ENCODE measurements at regions not wholly inside any gene's neighbourhood (a gene's known extent, or its start where the extent isn't known, plus 50 kb on each side); places are given as distances from the start of the nearest gene placed in this dataset.

DNA sequence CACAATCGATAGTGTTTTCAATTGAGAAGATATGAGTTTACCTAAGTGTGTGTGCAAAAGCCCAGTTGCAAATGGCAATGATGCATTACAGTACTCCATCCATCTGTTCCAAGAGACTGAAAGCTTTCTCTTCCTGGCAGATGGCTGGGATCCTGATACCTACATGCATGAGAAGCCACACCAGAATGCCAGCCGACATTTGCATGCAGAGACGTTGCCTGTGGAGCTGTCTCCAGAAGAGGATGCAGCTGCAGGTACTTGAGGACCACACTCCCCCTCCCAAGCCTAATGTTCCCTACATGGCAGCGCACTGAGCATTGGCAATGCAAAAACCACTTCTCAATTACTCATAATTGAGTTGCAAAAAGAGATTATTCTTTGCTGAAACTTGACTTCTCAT, 332.1 kb downstream of the WDR11 start:
- no peak for DNase-seq (ENCODE audit: low spot score)
- H3K4me3 ChIP-seq: no peak overlapping the region
- TF ChIP-seq, protein P1, sequence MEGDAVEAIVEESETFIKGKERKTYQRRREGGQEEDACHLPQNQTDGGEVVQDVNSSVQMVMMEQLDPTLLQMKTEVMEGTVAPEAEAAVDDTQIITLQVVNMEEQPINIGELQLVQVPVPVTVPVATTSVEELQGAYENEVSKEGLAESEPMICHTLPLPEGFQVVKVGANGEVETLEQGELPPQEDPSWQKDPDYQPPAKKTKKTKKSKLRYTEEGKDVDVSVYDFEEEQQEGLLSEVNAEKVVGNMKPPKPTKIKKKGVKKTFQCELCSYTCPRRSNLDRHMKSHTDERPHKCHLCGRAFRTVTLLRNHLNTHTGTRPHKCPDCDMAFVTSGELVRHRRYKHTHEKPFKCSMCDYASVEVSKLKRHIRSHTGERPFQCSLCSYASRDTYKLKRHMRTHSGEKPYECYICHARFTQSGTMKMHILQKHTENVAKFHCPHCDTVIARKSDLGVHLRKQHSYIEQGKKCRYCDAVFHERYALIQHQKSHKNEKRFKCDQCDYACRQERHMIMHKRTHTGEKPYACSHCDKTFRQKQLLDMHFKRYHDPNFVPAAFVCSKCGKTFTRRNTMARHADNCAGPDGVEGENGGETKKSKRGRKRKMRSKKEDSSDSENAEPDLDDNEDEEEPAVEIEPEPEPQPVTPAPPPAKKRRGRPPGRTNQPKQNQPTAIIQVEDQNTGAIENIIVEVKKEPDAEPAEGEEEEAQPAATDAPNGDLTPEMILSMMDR (IDR thresholded peaks at IDR 0.05): no peak
- H3K27ac ChIP-seq: no peak overlapping the region

DNA sequence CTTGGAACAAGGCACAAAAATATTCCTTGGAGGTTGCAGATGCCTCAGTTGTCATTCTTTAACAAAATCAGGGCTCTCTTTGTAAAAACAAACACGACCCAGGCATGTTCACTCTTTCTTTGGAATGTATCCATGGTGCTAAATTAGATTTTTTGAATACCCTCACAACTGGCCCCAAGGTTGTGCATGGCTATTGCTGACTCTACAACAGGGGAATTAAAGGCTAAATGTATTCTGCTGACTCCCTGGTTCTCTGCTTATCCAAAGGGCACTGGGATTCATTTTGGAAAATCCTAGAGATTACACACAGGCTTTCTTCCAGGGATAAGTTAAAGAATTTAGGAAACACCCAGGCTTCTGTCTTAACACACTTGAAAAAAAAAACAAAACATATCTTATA, 332.5 kb downstream of the WDR11 start:
- TF ChIP-seq, protein P1 (IDR thresholded peaks at IDR 0.05): no peak
- DNase-seq (ENCODE audit: low spot score): no peak
- no peak overlapping the region for H3K27ac ChIP-seq
- H3K4me3 ChIP-seq: no peak overlapping the region

DNA sequence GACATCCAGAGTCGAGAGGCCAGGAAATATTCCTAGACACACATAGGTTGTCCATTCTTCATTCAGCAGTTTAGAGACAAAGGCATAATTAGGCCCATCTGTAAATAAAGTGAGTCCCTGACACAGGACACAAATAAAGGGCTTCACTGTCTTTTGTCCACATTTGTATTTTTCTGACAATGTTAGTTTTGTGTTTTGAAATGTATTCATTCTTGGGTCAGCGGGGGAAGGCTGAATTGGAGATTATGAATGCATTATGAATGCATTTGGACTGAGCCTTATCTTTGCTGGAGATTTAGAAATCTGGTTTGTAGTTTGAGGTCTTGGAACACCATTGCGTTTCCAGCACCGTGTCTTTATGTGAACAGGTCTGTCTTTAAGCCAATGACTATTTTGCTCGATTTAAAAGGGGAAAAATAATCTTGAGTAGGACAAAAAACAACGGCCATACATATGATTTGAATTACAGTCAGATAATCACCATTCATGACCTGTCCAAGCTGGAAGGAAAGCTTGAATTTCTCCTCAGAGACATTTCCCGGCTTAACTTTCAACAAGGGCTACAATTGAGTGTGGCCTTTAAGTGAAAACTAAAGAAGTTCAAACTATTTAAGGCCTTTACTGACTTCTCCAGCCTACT, 334.8 kb downstream of the WDR11 start:
- TF ChIP-seq, protein P1 (IDR thresholded peaks at IDR 0.05): no peak
- no peak overlapping the region for H3K27ac ChIP-seq
- no peak for DNase-seq (ENCODE audit: low spot score)
- no peak overlapping the region for H3K4me3 ChIP-seq

DNA sequence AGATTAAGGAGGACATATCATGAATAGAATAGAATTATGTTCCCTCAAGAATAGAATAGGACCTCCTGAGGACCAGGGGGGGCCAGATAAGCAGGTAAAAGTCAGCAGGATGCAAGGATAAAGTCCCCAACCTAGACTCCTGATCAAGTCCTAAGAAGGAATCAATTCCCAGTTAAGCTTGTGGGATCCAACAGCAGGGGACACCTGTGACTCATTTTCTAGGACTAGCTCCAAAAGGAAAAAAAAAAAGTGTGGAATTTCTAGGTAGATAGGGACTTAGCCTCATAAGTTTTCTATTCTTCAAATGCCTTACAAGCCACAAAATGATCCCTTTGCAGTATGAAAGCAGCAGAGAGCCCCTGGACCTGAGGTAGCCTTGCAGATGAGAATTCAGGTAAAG, 336.2 kb downstream of the WDR11 start:
- Histone ChIP-seq H3K27ac (no peak overlapping the region), H3K4me3 (no peak overlapping the region)
- TF ChIP-seq, protein P1 (IDR thresholded peaks at IDR 0.05): no peak
- no peak for DNase-seq (ENCODE audit: low spot score)

DNA sequence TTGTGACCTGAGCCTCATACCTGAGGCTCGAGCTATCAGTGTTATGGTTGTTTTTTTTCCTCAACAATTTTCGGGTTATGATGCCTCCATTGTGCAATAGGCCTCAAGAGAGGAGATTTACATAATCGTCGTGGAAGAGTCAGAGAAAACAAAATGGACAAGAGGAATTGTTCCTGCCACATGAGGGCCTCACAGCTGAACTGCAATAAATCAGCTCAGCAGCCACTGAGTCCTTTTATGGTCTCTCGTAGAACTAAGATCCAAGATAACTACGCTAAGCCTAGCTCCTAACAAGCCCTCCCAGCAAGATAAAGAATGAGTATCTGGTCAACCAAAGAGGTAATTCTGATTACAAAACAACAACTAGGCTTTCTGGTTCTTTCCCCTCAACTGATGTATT, 336.8 kb downstream of the WDR11 start:
- Histone ChIP-seq H3K4me3 (no peak overlapping the region), H3K27ac (no peak overlapping the region)
- no peak for DNase-seq (ENCODE audit: low spot score)
- TF ChIP-seq, protein P1 (IDR thresholded peaks at IDR 0.05): no peak

DNA sequence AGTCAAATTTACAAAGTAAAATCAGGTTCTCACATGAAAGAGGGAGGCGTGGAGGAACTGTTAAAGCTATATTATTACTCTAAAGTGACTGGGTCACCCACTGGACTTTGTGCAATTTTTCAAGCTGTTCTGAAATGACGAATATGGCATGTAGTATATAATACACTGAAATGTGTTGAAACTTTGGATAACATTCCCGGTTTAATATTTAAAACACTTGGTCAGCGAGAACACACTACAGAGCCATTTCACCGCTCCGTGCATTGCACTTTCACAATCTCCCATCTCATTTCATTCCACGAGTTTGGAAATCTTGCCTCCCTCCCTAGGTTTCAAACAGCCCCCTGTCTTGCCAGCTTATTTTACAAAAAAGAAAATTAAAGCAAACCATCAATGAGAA, 337.9 kb downstream of the WDR11 start:
- H3K27ac ChIP-seq: no peak overlapping the region
- TF ChIP-seq, protein P1 (IDR thresholded peaks at IDR 0.05): no peak
- DNase-seq (ENCODE audit: low spot score): no peak
- H3K4me3 ChIP-seq: no peak overlapping the region

DNA sequence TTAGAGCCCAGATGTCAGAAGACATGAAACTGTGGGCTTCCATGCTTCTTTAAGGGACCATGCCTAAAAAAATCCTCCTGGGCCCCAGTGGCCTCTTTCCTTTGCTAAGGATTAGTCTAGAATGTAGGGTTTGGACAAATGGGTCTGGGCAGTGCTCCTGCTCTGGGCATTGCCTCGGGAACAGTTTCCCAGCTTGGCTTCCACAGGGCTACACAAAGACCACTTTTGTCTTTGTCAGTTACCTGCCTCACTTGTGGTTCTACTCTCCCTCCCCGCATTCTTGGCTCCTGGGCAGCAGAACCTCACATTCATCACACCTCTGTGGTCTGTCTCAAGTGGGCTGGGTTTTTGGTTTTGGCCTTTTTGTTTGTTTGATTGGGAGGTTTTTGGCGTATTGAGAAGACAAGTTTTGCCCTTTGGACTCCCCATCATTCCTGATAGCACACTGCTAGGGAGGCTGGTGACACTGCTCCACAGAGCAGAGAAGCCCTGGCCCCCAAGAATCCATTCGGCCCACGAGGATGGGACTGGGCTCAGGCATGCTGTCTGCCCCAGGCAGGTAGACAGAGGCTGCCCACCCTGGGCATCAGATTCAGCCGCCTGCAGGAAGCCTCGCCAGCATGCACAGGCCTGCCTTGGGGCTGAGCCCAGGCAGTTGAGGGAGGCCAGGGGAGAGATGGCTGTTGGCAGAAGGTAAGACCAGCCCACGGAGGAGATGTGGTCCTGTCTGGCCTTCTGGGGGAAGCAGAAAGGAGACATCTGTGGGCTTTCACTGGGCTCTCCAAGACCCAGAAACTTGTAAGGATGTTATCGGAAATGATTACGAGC, 343.7 kb downstream of the WDR11 start:
- no peak for DNase-seq (ENCODE audit: low spot score)
- no peak overlapping the region for H3K4me3 ChIP-seq
- H3K27ac ChIP-seq: no peak overlapping the region
- TF ChIP-seq, protein P1 (IDR thresholded peaks at IDR 0.05): no peak
